Ectodermal cell (in vitro differentiated cells): ENCODE measurements at regions not wholly inside any gene's neighbourhood (a gene's known extent, or its start where the extent isn't known, plus 50 kb on each side); places are given as distances from the start of the nearest gene placed in this dataset.

Experiments
- H3K27ac ChIP-seq: 2 replicates; pipeline ENCODE4 v1.7.0; 2013; ENCODE audit warnings: mild to moderate bottlenecking, low read depth, low read length; ENCODE audit not compliant: insufficient read depth, poor library complexity, severe bottlenecking
- H3K27me3 ChIP-seq: 2 replicates; pipeline ENCODE4 v1.7.0; 2013; ENCODE audit warnings: mild to moderate bottlenecking, low read length; ENCODE audit not compliant: insufficient read depth, control insufficient read depth, poor library complexity, severe bottlenecking
- H3K36me3 ChIP-seq: one replicate; pipeline ENCODE4 v1.7.0; 2013; ENCODE audit warnings: low read length; ENCODE audit not compliant: control insufficient read depth, insufficient read depth
- H3K4me1 ChIP-seq: one replicate; pipeline ENCODE4 v1.7.0; 2013; ENCODE audit warnings: low read length; ENCODE audit not compliant: control insufficient read depth, insufficient read depth
- H3K4me3 ChIP-seq: 2 replicates; pipeline ENCODE4 v1.7.0; 2013; ENCODE audit warnings: low read depth, low read length, control low read depth; ENCODE audit not compliant: insufficient read depth
- H3K9me3 ChIP-seq: 2 replicates; pipeline ENCODE4 v1.7.0; 2013; ENCODE audit warnings: mild to moderate bottlenecking, low read length, moderate library complexity; ENCODE audit not compliant: control insufficient read depth
- WGBS, 2 experiments: methylation state at CpG; one replicate each; pipeline ENCODE4 v1.1.7; 2013; ENCODE audit warnings: missing lambda C conversion rate in 2 of 2; 5-methylcytosine and 5-hydroxymethylcytosine counted together

DNA sequence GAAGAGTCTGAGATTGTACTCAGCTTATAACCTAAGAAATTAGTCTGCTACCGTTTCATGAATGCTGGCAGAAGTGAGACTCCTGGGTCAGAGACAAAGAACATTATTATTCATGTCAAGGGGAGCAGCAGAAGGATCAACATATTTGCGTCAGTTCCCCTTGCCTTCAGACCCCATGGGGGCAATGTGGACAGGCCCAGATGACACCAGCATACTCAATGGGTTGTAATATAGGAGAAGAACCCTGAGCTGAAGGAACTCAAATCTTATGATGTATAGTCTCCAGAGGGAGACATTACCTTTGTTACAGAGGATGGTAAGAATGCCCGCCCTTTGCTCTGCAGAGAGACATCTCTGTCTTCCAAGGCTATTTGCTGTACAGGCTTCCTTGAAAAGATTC, 384.4 kb downstream of the EPM2A start:
- H3K9me3 ChIP-seq = no peaks in the 10 kb centered on the region
- 88 to 93% methylated on average over 3 of the region's 3 CpGs for WGBS, 2 experiments
- H3K4me1 ChIP-seq = no peaks in the 10 kb centered on the region
- no peak overlapping the region for H3K27ac ChIP-seq
- no peaks in the 10 kb centered on the region for H3K36me3 ChIP-seq
- no peak overlapping the region for H3K4me3 ChIP-seq
- no peaks in the 10 kb centered on the region for H3K27me3 ChIP-seq

DNA sequence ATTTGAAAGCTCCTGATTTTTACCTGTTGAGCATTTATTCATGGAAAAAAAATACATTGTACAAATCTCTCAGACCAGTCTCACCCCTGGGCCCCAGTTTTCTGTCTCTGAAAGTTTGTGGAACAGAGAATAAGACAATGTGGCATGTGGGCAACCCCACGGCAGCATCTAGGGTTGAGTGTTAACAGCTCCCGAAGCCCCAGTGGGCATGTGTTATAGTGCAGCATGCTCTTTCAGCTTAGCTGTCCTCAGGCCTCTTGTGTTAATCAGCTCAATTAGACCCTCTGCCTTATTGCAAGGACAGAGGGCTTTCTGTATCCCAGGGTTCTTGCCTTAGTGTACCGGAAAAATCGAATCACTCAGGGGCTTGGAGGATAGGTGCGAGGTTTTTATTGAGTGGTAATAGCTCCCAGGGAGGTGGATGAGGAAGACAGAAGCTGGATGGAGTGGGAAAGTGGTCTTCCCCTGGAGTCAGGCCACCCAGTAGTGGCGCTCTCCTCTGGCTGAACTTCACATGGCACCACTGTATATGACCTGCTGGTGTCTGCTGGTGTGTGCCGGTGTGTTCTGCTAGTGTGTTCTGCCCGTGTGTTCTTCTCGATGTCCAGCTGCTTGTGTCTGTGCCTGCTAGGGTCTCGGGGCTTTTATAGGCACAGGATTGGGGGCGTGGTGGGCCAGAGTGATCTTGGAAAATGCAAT, 382.8 kb downstream of the EPM2A start:
- 95 to 96% methylated on average over 11 of the region's 11 CpGs for WGBS, 2 experiments
- Histone ChIP-seq H3K9me3 (no peaks in the 10 kb centered on the region), H3K4me3 (no peak overlapping the region), H3K27ac (no peak overlapping the region), H3K4me1 (no peaks in the 10 kb centered on the region), H3K36me3 (no peaks in the 10 kb centered on the region), H3K27me3 (no peaks in the 10 kb centered on the region)

DNA sequence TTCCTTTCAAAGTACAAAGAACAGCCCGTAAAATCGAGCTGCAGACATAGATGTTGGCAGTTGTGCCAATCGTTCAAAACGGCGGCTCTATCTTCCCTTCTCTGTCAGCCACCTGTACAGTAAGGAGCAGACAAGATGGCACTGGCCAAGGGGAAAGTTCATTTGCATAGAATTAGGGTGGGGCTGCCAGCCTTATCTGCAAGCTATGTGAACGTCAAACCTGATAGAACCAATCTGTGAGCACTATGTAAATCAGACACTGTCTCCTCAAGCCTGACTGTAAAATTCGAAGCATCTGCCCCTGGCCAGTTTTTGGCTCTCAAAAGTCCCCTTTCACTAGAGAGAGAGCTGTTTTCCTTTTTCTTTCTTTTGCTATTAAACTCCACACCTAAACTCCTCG, 374.5 kb downstream of the EPM2A start:
- Histone ChIP-seq H3K4me3 (no peak overlapping the region), H3K4me1 (no peaks in the 10 kb centered on the region), H3K9me3 (peaks cover 3% of the 10 kb centered on the region), H3K27me3 (no peaks in the 10 kb centered on the region), H3K27ac (no peak overlapping the region), H3K36me3 (no peaks in the 10 kb centered on the region)
- WGBS, 2 experiments = 95 to 96% methylated on average over 8 of the region's 8 CpGs

DNA sequence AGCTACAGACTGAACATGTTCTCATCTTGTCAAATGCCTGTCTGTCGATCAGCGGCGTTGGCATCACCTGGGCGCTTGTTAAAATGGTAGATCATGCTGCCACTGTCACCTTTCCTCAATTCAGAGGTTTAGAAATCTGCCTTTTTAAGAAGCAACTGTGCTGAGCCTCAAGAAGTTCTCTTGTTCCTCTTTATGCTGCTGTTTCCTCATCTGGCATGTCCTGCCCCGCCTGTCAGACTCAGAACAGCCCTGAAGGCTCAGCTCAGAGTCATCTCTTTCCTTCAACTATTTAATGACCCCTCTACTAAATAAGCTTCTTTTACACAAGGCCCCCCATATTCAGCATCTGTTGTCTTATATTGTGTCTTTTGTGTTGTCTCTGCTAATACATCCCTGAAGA, 368.2 kb downstream of the EPM2A start:
- H3K36me3 ChIP-seq = no peaks in the 10 kb centered on the region
- no peaks in the 10 kb centered on the region for H3K27me3 ChIP-seq
- H3K9me3 ChIP-seq = peaks cover 3% of the 10 kb centered on the region
- H3K4me3 ChIP-seq = no peak overlapping the region
- WGBS, 2 experiments = 95 to 96% methylated on average over 5 of the region's 5 CpGs
- H3K27ac ChIP-seq = no peak overlapping the region
- no peaks in the 10 kb centered on the region for H3K4me1 ChIP-seq

DNA sequence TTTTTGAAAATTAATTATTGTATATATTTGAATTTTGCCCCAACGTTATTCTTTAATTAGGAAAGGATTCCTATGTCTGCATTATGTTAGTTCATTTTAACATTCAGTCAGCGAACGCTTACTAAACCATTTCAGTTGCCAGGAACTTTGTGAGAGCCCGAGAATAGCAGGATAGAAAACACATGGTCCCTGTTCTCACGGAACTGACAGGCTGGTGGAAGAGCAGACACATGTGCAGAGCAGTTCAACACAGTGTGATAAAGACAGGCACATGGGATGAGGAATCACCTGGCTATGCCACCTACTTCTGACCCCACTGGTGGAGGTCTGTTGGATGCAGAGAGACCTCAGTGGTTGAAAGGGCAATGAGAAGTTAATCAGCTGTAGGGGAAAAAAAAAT, 367.2 kb downstream of the EPM2A start:
- 91 to 97% methylated on average over 5 of the region's 5 CpGs for WGBS, 2 experiments
- no peak overlapping the region for H3K27ac ChIP-seq

DNA sequence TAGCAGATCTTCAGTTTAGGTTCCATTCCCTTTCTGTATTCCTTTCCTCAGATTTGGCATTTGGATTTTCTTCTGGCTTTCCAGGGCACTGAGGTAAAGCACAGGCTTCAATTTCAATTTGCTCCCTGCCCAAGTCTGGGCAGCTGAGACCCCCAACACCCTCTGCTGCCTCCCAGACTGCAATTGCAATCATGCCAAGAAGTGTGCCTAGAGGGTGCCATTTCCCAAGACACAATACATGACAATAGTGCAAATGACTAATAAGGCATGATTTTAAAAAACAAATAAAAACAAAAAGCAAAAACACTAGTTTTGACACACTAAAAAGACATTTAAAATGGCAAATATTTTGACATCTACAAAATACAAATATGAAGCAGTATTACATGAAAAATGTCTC, 364.8 kb downstream of the EPM2A start:
- H3K4me3 ChIP-seq = no peak overlapping the region
- no peak overlapping the region for H3K27ac ChIP-seq
- no peaks in the 10 kb centered on the region for H3K27me3 ChIP-seq
- H3K36me3 ChIP-seq = no peaks in the 10 kb centered on the region
- no peaks in the 10 kb centered on the region for H3K9me3 ChIP-seq
- H3K4me1 ChIP-seq = peaks cover 7% of the 10 kb centered on the region

More for the DNA sequence above, 367.2 kb downstream of the EPM2A start:
- no peak overlapping the region for H3K4me3 ChIP-seq
- H3K27me3 ChIP-seq = no peaks in the 10 kb centered on the region
- no peaks in the 10 kb centered on the region for H3K36me3 ChIP-seq
- H3K9me3 ChIP-seq = peaks cover 3% of the 10 kb centered on the region
- peaks cover 4% of the 10 kb centered on the region for H3K4me1 ChIP-seq

DNA sequence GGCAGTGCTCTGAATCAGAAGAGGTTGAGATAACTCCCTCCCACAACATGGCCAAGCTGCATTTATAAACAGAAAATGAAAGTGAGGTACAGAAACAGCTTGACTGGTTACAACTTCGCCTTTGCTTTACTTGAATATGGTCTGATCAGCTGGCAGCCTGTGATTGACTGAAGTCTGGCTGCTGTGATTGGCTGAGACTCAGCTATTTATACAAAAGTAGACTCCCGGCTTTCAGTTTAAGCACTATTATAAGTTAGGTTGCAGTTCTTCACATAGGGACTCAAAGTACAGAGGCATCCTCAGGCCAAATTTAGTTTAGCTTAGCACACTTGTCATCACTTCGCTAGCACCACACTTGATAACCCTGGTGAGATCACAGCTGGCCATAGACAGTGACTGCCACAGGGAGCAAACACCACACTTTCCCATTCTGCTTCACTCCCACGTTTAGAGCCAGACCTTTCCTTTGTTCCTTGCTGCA, 362.6 kb downstream of the EPM2A start:
- Histone ChIP-seq H3K4me3 (no peak overlapping the region), H3K9me3 (no peaks in the 10 kb centered on the region), H3K27me3 (no peaks in the 10 kb centered on the region), H3K36me3 (no peaks in the 10 kb centered on the region), H3K27ac (no peak overlapping the region), H3K4me1 (peaks cover 7% of the 10 kb centered on the region)
- WGBS, 2 experiments = 71 to 77% methylated on average over 4 of the region's 4 CpGs

DNA sequence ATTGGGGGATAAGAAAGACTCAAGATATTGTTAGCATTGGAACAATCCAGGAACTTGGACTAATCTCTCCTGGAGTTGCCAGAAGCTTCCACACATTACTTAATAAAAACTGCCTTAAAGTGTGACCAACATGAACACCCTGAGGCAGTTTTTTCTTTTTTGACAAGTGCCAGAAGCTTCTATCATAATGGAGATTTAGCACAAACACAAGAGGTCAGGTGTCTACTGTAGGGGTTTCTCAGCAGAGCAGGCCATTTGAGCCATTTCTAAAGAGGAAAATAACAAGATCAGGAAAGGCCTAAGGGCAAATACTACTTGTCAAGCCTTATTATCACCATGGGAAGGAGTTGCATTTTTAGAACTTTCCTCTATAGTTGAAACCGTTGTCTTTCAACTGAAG, 361.5 kb downstream of the EPM2A start:
- WGBS, 2 experiments = 94 to 100% methylated on average over 1 of the region's 1 CpG
- no peaks in the 10 kb centered on the region for H3K27me3 ChIP-seq

DNA sequence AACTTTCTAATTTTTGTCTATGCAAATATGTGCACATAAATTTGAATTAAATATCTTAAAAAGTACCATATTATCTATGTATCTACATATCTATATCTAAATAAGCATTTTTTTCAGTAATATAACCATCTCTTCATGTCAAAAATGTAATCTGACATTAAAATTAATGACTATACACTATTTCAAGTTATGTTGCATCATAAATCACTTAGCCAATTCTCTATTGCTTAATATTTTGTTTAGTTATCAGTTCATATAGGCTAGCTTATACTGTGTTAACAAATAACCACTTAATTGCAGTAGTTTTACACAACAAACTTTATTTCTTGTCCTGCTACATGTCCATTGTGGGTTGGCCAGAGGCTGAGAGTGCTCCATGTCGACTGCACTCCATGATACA, 360.8 kb downstream of the EPM2A start:
- H3K27ac ChIP-seq = no peak overlapping the region
- WGBS, 2 experiments = 90 to 94% methylated on average over 1 of the region's 1 CpG
- peaks cover 7% of the 10 kb centered on the region for H3K4me1 ChIP-seq
- H3K4me3 ChIP-seq = no peak overlapping the region
- no peaks in the 10 kb centered on the region for H3K27me3 ChIP-seq
- H3K36me3 ChIP-seq = no peaks in the 10 kb centered on the region
- H3K9me3 ChIP-seq = no peaks in the 10 kb centered on the region

More for the DNA sequence above, 361.5 kb downstream of the EPM2A start:
- no peaks in the 10 kb centered on the region for H3K36me3 ChIP-seq
- H3K27ac ChIP-seq = no peak overlapping the region
- no peaks in the 10 kb centered on the region for H3K9me3 ChIP-seq
- H3K4me3 ChIP-seq = no peak overlapping the region
- peaks cover 7% of the 10 kb centered on the region for H3K4me1 ChIP-seq

DNA sequence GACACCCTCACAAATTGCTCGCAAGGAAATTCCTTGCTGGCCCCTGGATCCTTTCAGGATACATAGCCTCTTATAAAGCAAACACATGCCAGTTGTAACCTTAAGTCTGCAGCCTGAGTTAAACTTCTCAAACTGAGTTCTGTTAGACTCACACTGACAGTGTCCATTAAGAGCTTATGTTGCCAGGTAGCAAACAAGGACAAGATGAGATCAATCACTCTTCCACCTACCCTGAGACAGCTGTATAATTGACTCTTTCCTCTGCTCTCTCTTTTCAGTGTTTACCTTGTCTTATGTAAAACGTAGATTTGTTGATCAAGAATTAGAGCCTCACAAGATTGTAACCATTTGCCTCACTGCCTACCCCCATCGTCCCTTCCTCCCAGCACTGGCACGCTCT, 359.8 kb downstream of the EPM2A start:
- H3K4me1 ChIP-seq = peaks cover 7% of the 10 kb centered on the region
- H3K27ac ChIP-seq = no peak overlapping the region
- no peak overlapping the region for H3K4me3 ChIP-seq
- H3K36me3 ChIP-seq = no peaks in the 10 kb centered on the region
- no peaks in the 10 kb centered on the region for H3K27me3 ChIP-seq
- H3K9me3 ChIP-seq = no peaks in the 10 kb centered on the region
- WGBS, 2 experiments = 93 to 97% methylated on average over 4 of the region's 4 CpGs

DNA sequence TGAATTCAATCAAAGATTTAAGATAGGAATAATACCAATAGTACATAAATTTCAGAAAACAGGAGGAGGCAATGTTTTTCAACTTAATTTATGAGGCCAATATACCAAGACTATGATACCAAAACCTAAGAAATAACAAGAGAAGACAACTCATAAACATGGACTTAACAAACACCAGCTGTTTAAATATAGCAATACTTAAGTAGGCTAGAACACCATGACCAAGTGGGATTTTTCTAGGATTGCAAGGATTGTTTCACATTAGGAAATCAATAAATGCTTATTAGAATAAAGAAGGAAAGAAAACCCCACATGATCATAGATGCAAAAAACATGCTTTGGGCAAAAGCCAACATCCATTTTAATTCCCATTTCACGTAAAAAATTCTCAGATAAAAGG, 355.1 kb downstream of the EPM2A start:
- H3K27ac ChIP-seq = no peak overlapping the region
- H3K9me3 ChIP-seq = no peaks in the 10 kb centered on the region
- no peaks in the 10 kb centered on the region for H3K27me3 ChIP-seq
- no peaks in the 10 kb centered on the region for H3K36me3 ChIP-seq
- H3K4me1 ChIP-seq = no peaks in the 10 kb centered on the region
- H3K4me3 ChIP-seq = no peak overlapping the region
- WGBS, 2 experiments = 95 to 100% methylated on average over 1 of the region's 1 CpG
